ENCODE measurements at regions not wholly inside any gene's neighbourhood (a gene's known extent, or its start where the extent isn't known, plus 50 kb on each side); places are given as distances from the start of the nearest gene placed in this dataset.

- no peak overlapping the region for H4K8ac ChIP-seq (ENCODE audit: low read depth, low read length)
- no peak overlapping the region for H2BK5ac ChIP-seq (ENCODE audit: low read depth, low read length, poor library complexity)
- no peak overlapping the region for H3K4me3 ChIP-seq (ENCODE audit: low read depth, low read length)
- no peaks in the 10 kb centered on the region for H3K9me3 ChIP-seq (ENCODE audit: insufficient read depth, low read depth, low read length)
- no peak overlapping the region for H3K23ac ChIP-seq (ENCODE audit: low read length)
- H4K12ac ChIP-seq (ENCODE audit: low read depth, low read length) = no peak overlapping the region
- H4K91ac ChIP-seq (ENCODE audit: low read depth, low read length) = no peak overlapping the region
- no peaks in the 10 kb centered on the region for H3K36me3 ChIP-seq (ENCODE audit: control insufficient read depth in 1 of 2, insufficient read depth in 2 of 2, low read length in 2 of 2)
- no peaks in the 10 kb centered on the region for H3K79me2 ChIP-seq (ENCODE audit: control insufficient read depth, insufficient read depth, low read length, poor library complexity)
- H3K4ac ChIP-seq (ENCODE audit: low read depth, low read length) = no peak overlapping the region
- H3K27ac ChIP-seq (ENCODE audit: low read depth, low read length) = no peak overlapping the region
- H3K79me1 ChIP-seq (ENCODE audit: low read length) = no peaks in the 10 kb centered on the region
- H2AFZ ChIP-seq (ENCODE audit: insufficient read depth, low read length, poor library complexity) = no peak overlapping the region
- no peak overlapping the region for H3K9ac ChIP-seq (ENCODE audit: low read length)
- H3K4me1 ChIP-seq (ENCODE audit: control insufficient read depth in 1 of 2, insufficient read depth in 2 of 2, low read length in 2 of 2) = peaks cover 0 to 2% of the 10 kb centered on the region in 2 experiments
- H3K27me3 ChIP-seq (ENCODE audit: insufficient read depth, low read length) = no peaks in the 10 kb centered on the region
- peak in 1 of 2 donors; percentile 19 for DNase-seq
- H2AK5ac ChIP-seq (ENCODE audit: low read length) = no peak overlapping the region
- WGBS (ENCODE audit: extremely low coverage, insufficient coverage, insufficient read length) = no CpG with 5 or more reads among the region's 2 CpGs
- no peak overlapping the region for H3K14ac ChIP-seq (ENCODE audit: low read length)
- no peak overlapping the region for H3K4me2 ChIP-seq (ENCODE audit: low read length)
- H2BK12ac ChIP-seq (ENCODE audit: low read length) = no peak overlapping the region
- H3K18ac ChIP-seq (ENCODE audit: low read length) = no peak overlapping the region
- no peak overlapping the region for H2BK120ac ChIP-seq (ENCODE audit: insufficient read depth, low read length, poor library complexity)
These were observed 416.7 kb downstream of the LRRIQ3 start for GRCh38 chr1:73781251-73781650.

- no CpG with 5 or more reads among the region's 3 CpGs for WGBS (ENCODE audit: extremely low coverage, insufficient coverage, insufficient read length)
- H3K18ac ChIP-seq (ENCODE audit: low read length) = no peak overlapping the region
- H4K91ac ChIP-seq (ENCODE audit: low read depth, low read length) = no peak overlapping the region
These were observed 419.5 kb downstream of the LRRIQ3 start for GRCh38 chr1:73778471-73778870.

GRCh38 chr1:73775896-73776295 lies 422.1 kb downstream of the LRRIQ3 start:
- no peaks in the 10 kb centered on the region for H3K27me3 ChIP-seq (ENCODE audit: insufficient read depth, low read length)
- H3K4me1 ChIP-seq (ENCODE audit: control insufficient read depth in 1 of 2, insufficient read depth in 2 of 2, low read length in 2 of 2) = no peaks in the 10 kb centered on the region
- no peak overlapping the region for H3K4me3 ChIP-seq (ENCODE audit: low read depth, low read length)
- no peak overlapping the region for H2AFZ ChIP-seq (ENCODE audit: insufficient read depth, low read length, poor library complexity)
- no peak overlapping the region for H4K91ac ChIP-seq (ENCODE audit: low read depth, low read length)
- H2BK5ac ChIP-seq (ENCODE audit: low read depth, low read length, poor library complexity) = no peak overlapping the region
- H3K4me2 ChIP-seq (ENCODE audit: low read length) = no peak overlapping the region
- H3K14ac ChIP-seq (ENCODE audit: low read length) = no peak overlapping the region
- no peaks in the 10 kb centered on the region for H3K79me2 ChIP-seq (ENCODE audit: control insufficient read depth, insufficient read depth, low read length, poor library complexity)
- no peak overlapping the region for H3K9ac ChIP-seq (ENCODE audit: low read length)
- no peak overlapping the region for H3K23ac ChIP-seq (ENCODE audit: low read length)
- H2BK12ac ChIP-seq (ENCODE audit: low read length) = no peak overlapping the region
- no peaks in the 10 kb centered on the region for H3K36me3 ChIP-seq (ENCODE audit: control insufficient read depth in 1 of 2, insufficient read depth in 2 of 2, low read length in 2 of 2)
- H3K9me3 ChIP-seq (ENCODE audit: insufficient read depth, low read depth, low read length) = no peaks in the 10 kb centered on the region
- no peak overlapping the region for H3K18ac ChIP-seq (ENCODE audit: low read length)
- H3K79me1 ChIP-seq (ENCODE audit: low read length) = no peaks in the 10 kb centered on the region
- no peak overlapping the region for H2BK120ac ChIP-seq (ENCODE audit: insufficient read depth, low read length, poor library complexity)
- H4K12ac ChIP-seq (ENCODE audit: low read depth, low read length) = no peak overlapping the region
- no peak for DNase-seq
- H4K8ac ChIP-seq (ENCODE audit: low read depth, low read length) = no peak overlapping the region
- H3K27ac ChIP-seq (ENCODE audit: low read depth, low read length) = no peak overlapping the region
- no peak overlapping the region for H3K4ac ChIP-seq (ENCODE audit: low read depth, low read length)
- H2AK5ac ChIP-seq (ENCODE audit: low read length) = no peak overlapping the region

More at GRCh38 chr1:73778471-73778870, 419.5 kb downstream of the LRRIQ3 start:
- Histone ChIP-seq H4K12ac (ENCODE audit: low read depth, low read length) (no peak overlapping the region), H3K9me3 (ENCODE audit: insufficient read depth, low read depth, low read length) (no peaks in the 10 kb centered on the region), H2AFZ (ENCODE audit: insufficient read depth, low read length, poor library complexity) (no peak overlapping the region), H4K8ac (ENCODE audit: low read depth, low read length) (no peak overlapping the region), H3K4me2 (ENCODE audit: low read length) (no peak overlapping the region), H3K4me3 (ENCODE audit: low read depth, low read length) (no peak overlapping the region), H3K27ac (ENCODE audit: low read depth, low read length) (no peak overlapping the region), H2BK5ac (ENCODE audit: low read depth, low read length, poor library complexity) (no peak overlapping the region), H3K79me1 (ENCODE audit: low read length) (no peaks in the 10 kb centered on the region), H2BK120ac (ENCODE audit: insufficient read depth, low read length, poor library complexity) (no peak overlapping the region), H3K9ac (ENCODE audit: low read length) (no peak overlapping the region), H2BK12ac (ENCODE audit: low read length) (no peak overlapping the region), H3K4me1 (ENCODE audit: control insufficient read depth in 1 of 2, insufficient read depth in 2 of 2, low read length in 2 of 2) (peaks cover 0 to 1% of the 10 kb centered on the region in 2 experiments), H3K27me3 (ENCODE audit: insufficient read depth, low read length) (no peaks in the 10 kb centered on the region), H3K4ac (ENCODE audit: low read depth, low read length) (no peak overlapping the region), H3K36me3 (ENCODE audit: control insufficient read depth in 1 of 2, insufficient read depth in 2 of 2, low read length in 2 of 2) (no peaks in the 10 kb centered on the region), H3K23ac (ENCODE audit: low read length) (no peak overlapping the region), H2AK5ac (ENCODE audit: low read length) (no peak overlapping the region), H3K14ac (ENCODE audit: low read length) (no peak overlapping the region), H3K79me2 (ENCODE audit: control insufficient read depth, insufficient read depth, low read length, poor library complexity) (no peaks in the 10 kb centered on the region)
- DNase-seq = no peak

GRCh38 chr1:73772941-73773340 lies 425.0 kb downstream of the LRRIQ3 start:
- no peaks in the 10 kb centered on the region for H3K27me3 ChIP-seq (ENCODE audit: insufficient read depth, low read length)
- peaks cover 3% of the 10 kb centered on the region for H3K9me3 ChIP-seq (ENCODE audit: insufficient read depth, low read depth, low read length)
- no peaks in the 10 kb centered on the region for H3K4me1 ChIP-seq (ENCODE audit: control insufficient read depth in 1 of 2, insufficient read depth in 2 of 2, low read length in 2 of 2)
- WGBS (ENCODE audit: extremely low coverage, insufficient coverage, insufficient read length) = no CpG with 5 or more reads among the region's 3 CpGs
- H3K4me2 ChIP-seq (ENCODE audit: low read length) = no peak overlapping the region
- no peak overlapping the region for H3K4me3 ChIP-seq (ENCODE audit: low read depth, low read length)
- H4K8ac ChIP-seq (ENCODE audit: low read depth, low read length) = no peak overlapping the region
- no peak for DNase-seq
- no peak overlapping the region for H2BK12ac ChIP-seq (ENCODE audit: low read length)
- no peak overlapping the region for H2AK5ac ChIP-seq (ENCODE audit: low read length)
- no peak overlapping the region for H3K18ac ChIP-seq (ENCODE audit: low read length)
- no peak overlapping the region for H3K27ac ChIP-seq (ENCODE audit: low read depth, low read length)
- no peaks in the 10 kb centered on the region for H3K36me3 ChIP-seq (ENCODE audit: control insufficient read depth in 1 of 2, insufficient read depth in 2 of 2, low read length in 2 of 2)
- H4K91ac ChIP-seq (ENCODE audit: low read depth, low read length) = no peak overlapping the region
- no peak overlapping the region for H4K12ac ChIP-seq (ENCODE audit: low read depth, low read length)
- no peaks in the 10 kb centered on the region for H3K79me1 ChIP-seq (ENCODE audit: low read length)
- no peaks in the 10 kb centered on the region for H3K79me2 ChIP-seq (ENCODE audit: control insufficient read depth, insufficient read depth, low read length, poor library complexity)
- H2BK120ac ChIP-seq (ENCODE audit: insufficient read depth, low read length, poor library complexity) = no peak overlapping the region
- H2BK5ac ChIP-seq (ENCODE audit: low read depth, low read length, poor library complexity) = no peak overlapping the region
- no peak overlapping the region for H2AFZ ChIP-seq (ENCODE audit: insufficient read depth, low read length, poor library complexity)
- H3K4ac ChIP-seq (ENCODE audit: low read depth, low read length) = no peak overlapping the region
- no peak overlapping the region for H3K14ac ChIP-seq (ENCODE audit: low read length)
- H3K23ac ChIP-seq (ENCODE audit: low read length) = no peak overlapping the region
- no peak overlapping the region for H3K9ac ChIP-seq (ENCODE audit: low read length)
